ENCODE measurements at regions not wholly inside any gene's neighbourhood (a gene's known extent, or its start where the extent isn't known, plus 50 kb on each side); places are given as distances from the start of the nearest gene placed in this dataset.
A peak's percentile ranks its signal among the peaks of the same experiment; 100 is the strongest.

GRCh38 chr2:204187229-204188083, 250.9 kb downstream of the ICOS start:
- DNase-seq, result no peak

GRCh38 chr2:204191574-204191973, 255.0 kb downstream of the ICOS start:
- DNase-seq, result no peak

DNA sequence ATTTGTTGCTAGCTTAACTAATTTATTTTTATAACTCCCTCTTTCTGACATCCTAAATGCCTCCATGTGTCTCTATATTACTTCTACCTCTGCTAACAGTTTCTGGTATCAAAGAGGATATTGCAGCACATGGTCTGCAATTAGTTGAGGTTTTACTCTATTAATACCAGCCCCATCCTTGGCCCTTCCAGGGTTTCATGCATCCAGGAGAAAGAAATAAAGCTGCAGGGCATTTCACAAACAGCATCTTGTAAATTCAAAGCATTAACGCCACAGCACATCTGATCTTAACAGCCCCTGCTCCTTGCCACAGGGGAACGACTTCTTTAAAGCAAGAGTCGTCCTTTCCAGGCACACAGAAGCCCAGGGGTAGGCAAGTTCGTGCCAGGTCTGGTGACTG, 258.9 kb downstream of the ICOS start:
- DNase-seq, result no peak

DNA sequence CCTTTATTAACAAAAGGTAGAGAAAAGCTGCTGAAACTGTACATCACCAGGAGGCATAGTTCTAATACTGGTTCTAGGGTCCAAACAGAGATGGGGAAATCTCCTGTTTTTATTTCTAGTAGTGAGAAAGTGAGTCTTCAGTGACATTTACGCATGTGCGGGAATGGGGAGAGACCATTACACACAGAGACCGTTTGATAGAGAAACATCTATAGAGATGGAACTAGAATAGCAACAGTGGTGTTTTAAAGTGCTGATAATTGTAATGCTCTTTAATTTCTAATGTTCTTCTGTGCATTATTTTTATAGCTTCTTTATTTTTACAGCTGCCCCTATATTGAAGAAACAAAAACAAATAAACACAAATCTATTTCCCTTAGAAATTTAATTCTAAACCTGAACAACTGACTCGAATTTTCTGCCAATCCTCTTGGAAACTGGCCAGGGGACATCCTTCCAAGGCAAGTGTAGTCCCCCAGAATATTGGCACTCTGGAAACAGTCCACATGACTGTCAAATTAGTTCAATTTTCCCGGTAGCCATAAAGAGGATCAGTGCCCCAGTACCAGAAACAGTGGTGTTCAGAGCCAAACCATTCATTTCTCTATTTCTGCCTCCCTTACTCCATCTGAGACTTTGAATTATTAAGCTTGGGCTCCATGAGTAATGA, 260.9 kb downstream of the ICOS start:
- peak; percentile 79 for DNase-seq

DNA sequence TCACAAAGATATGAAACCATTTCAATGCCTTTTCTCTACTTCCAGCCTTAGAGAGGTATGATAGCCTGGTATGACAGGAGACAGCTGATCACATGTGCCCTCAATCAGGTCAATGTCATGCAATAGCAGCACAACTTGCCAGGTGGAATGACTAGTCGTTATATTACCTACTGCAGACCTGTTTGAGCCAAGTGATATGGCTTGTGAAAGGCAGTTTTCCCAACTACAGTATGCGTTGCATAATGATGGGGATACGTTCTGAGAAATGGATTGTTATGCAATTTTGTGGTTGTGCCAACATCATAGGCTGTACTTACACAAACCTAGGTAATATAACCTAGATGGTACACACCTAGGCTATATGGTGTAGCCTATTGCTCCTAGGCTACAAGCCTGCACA, 262.8 kb downstream of the ICOS start:
- no peak for DNase-seq

DNA sequence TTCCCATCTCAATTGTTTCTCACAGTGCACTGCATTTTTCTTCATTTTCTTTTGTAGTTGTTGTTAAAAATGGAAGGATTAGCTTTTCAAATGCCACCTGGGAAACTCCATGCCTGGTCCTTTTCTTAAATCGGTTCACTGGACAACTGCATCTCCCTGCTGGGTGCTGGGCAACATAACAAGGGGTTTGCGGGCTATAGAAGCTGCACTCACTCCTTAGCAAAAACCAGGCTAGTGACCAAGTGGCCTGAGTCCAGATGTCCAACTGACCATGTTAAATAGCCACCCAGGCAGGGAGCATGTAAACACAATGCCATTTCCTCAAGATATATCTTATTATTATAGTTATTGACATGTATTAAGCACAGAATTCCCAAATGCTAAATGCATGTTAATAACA, 264.9 kb downstream of the ICOS start:
- DNase-seq, result no peak

- DNase-seq, result no peak
Measured at GRCh38 chr2:204202253-204202652, 265.7 kb downstream of the ICOS start.

- DNase-seq, result no peak
Measured at GRCh38 chr2:204203704-204204103, 267.1 kb downstream of the ICOS start.

DNA sequence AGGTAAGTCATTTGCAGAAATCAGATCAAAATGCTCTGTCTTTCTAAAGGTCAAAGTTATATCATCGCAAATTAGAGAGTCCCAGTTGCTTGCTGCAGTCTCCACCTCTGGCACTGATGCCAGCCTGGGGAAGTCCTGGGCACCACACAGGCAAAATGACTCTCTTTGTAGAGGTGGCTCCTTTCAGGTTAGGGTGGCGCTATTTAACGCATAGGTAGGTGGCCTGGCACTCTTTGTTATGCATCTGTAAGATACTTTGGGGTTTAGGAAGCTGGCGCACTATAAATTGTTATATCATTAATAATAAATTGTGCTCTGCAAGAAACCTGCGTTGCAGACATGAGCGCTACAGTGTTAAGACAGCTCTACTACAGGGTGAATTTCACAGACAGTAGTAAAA, 268.5 kb downstream of the ICOS start:
- no peak for DNase-seq

- DNase-seq, result no peak
Measured at GRCh38 chr2:204205538-204205937, 269.0 kb downstream of the ICOS start.

GRCh38 chr2:204207866-204208265, 271.3 kb downstream of the ICOS start:
- DNase-seq, result no peak

DNA sequence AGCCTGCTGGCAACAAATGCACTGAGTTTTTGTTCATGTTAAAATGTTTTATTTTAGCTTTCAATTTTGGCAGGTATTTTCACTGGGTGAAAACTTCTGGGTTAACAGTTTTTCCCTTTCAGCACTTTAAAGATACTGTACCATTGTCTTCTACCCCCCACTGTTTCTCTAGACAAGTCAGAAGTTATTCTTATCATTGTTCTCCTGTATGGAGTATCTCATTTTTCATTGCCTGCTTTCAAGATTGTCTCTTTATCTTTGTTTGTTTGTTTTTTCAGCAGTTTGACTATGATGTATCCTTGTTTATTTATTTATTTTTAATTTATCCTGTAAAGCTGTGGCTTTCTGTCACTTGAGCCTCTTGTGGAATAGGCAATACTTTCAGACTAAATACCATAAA, 277.0 kb downstream of the ICOS start:
- DNase-seq, result no peak

GRCh38 chr2:204218040-204218439, 281.5 kb downstream of the ICOS start:
- DNase-seq, result no peak

DNA sequence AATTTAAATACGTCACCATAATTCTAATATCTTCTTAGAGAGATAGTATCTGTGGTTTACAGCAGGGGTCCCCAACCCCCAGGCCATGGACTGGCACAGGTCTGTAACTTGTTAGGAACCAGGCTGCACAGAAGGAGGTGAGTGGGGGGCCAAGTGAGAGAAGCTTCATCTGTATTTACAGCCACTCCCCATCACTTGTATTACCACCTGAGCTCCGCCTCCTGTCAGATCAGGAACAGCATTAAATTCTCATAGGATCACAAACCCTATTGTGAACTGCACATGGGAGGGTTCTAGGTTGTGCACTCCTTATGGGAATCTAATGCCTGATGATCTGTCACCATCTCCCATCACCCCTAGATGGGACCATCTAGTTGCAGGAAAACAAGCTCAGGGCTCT, 282.6 kb downstream of the ICOS start:
- no peak for DNase-seq

DNA sequence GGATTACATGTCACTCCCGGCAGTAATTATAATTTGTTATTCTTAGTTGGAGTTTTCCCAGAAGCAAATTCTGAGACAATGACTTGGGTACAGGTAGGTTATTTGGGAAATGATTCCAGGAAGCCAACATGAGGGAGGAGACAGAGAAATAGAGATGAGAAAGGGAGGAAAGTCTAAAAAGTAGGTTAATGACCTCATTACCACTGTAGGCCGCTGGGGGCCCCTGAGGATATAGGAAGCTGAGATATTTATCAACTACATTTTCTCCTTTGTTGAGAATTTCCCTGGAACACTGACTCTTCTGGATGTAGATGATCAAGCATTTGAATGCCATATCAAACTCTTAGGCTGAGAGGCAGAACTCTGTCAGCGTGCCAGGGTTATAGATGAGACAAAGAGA, 284.3 kb downstream of the ICOS start:
- no peak for DNase-seq

- DNase-seq, result no peak
Measured at GRCh38 chr2:204223046-204223445, 286.5 kb downstream of the ICOS start.

GRCh38 chr2:204223544-204223943, 287.0 kb downstream of the ICOS start:
- DNase-seq, result no peak

DNA sequence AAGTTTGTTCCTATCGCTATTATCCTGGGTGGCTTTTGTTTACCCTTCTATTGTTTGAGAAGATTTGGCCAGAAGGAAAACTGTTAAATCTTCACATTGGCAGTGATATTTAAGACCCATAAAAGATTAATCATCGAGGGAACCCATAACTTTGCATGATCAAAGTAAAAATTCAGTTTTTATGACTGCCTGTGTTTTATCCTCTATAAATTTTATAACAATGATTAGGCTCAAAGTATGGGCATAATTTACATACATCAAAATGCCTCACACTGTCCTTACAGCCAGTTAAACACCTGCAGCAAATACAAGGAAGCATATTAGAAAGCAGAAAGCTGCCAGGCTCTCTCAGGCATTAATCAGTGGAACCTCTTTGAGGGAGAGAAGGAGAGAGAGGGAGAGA, 289.1 kb downstream of the ICOS start:
- DNase-seq, result no peak

- no peak for DNase-seq
Measured at GRCh38 chr2:204226305-204226880, 289.8 kb downstream of the ICOS start.

GRCh38 chr2:204228169-204228886, 291.8 kb downstream of the ICOS start:
- DNase-seq, result no peak

GRCh38 chr2:204234248-204234647, 297.7 kb downstream of the ICOS start:
- DNase-seq, result no peak

DNA sequence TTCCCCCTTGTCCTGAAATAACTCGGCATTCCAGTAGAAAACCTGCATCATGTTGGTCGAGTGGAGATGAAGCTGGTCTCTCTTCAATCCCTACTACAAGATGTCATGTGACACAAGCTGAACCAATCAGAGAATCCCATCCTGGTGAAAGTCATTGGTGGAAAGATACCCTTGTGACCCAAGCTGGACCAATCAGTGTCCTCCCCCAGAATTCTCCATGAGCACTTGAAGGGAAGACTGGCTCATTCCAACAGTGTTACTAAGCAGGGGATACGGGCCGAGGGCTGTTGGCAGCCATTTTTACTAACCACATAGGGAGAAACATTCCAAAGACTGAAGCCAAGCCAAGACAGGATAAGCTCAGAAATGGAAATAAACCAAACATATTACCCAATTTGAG, 298.3 kb downstream of the ICOS start:
- DNase-seq, result no peak

DNA sequence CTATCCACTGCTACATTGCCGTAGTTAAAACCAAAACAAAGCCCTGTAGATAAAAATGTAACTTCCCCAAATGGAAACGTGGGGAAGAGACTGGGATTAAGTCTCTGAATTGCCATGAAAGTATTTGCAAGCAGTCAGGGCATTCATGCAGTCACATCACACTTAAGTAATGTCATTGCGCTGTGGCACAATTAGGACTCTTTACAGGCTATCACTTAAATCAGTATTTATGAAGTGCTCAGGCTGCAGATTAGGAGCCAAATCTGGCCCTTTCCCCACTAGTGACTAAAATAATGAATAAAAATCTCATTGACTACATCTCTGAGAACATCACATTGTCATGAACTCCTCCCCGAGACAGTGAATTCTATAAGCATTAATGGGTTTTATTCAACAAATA, 300.9 kb downstream of the ICOS start:
- no peak for DNase-seq
